ENCODE measurements at regions not wholly inside any gene's neighbourhood (a gene's known extent, or its start where the extent isn't known, plus 50 kb on each side); places are given as distances from the start of the nearest gene placed in this dataset.
"Not testable (repeated sequence)": the region's sequence is repeated elsewhere in the genome, so short reads cannot be mapped to it uniquely, and the experiment has no call there.

- no peak for DNase-seq
Observed at GRCh38 chr3:102348904-102349303, 85.9 kb upstream of the ZPLD1 start.

GRCh38 chr3:102353148-102353547 lies 81.7 kb upstream of the ZPLD1 start:
- DNase-seq: no peak

GRCh38 chr3:102353805-102354204 lies 81.0 kb upstream of the ZPLD1 start:
- no peak for DNase-seq

- no peak for DNase-seq
Observed at GRCh38 chr3:102354818-102355515, 79.8 kb upstream of the ZPLD1 start.

GRCh38 chr3:102356506-102356905 lies 78.3 kb upstream of the ZPLD1 start:
- DNase-seq: no peak

- DNase-seq: not testable (repeated sequence)
Observed at GRCh38 chr3:102357313-102357712, 77.5 kb upstream of the ZPLD1 start.

- DNase-seq: no peak
Observed at GRCh38 chr3:102360183-102360860, 74.5 kb upstream of the ZPLD1 start.

- DNase-seq: no peak
Observed at GRCh38 chr3:102361101-102361500, 73.7 kb upstream of the ZPLD1 start.

- not testable (repeated sequence) for DNase-seq
Observed at GRCh38 chr3:102366116-102366515, 68.7 kb upstream of the ZPLD1 start.

- no peak for DNase-seq
Observed at GRCh38 chr3:102374863-102375634, 59.8 kb upstream of the ZPLD1 start.

GRCh38 chr3:102378216-102378615 lies 56.6 kb upstream of the ZPLD1 start:
- DNase-seq: no peak

- not testable (repeated sequence) for DNase-seq
Observed at GRCh38 chr3:102382201-102382600, 52.6 kb upstream of the ZPLD1 start.
